ENCODE measurements at regions not wholly inside any gene's neighbourhood (a gene's known extent, or its start where the extent isn't known, plus 50 kb on each side); places are given as distances from the start of the nearest gene placed in this dataset.
"Not testable (repeated sequence)": the region's sequence is repeated elsewhere in the genome, so short reads cannot be mapped to it uniquely, and the experiment has no call there.

GRCh38 chr5:67575087-67575486, 378.5 kb upstream of the CD180 start:
- no peak for DNase-seq (ENCODE audit: low read depth in 2 of 2)

GRCh38 chr5:67561151-67561932, 364.7 kb upstream of the CD180 start:
- DNase-seq (ENCODE audit: low read depth in 2 of 2), result no peak

- no peak for DNase-seq (ENCODE audit: low read depth in 2 of 2)
Observed at GRCh38 chr5:67552773-67553172, 356.2 kb upstream of the CD180 start.

- DNase-seq (ENCODE audit: low read depth in 2 of 2), result no peak
Observed at GRCh38 chr5:67549947-67550346, 353.3 kb upstream of the CD180 start.

DNA sequence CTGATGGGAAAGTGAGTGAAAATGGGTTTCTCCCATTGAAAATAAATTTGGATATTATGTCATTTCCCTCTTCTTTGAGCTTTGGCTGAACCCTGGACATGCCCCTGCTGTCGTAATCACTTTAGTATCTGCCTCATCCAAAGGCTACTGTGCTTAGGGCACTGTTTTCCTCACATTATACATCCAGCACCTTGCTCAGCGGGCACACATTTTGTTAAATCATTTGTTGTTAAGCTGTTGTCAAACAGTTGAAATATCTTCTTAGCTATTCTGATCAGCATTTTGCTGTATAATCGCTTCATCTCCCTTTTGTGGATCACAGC, 352.7 kb upstream of the CD180 start:
- no peak for DNase-seq (ENCODE audit: low read depth in 2 of 2)

GRCh38 chr5:67548520-67549295, 352.1 kb upstream of the CD180 start:
- DNase-seq (ENCODE audit: low read depth in 2 of 2), result no peak

DNA sequence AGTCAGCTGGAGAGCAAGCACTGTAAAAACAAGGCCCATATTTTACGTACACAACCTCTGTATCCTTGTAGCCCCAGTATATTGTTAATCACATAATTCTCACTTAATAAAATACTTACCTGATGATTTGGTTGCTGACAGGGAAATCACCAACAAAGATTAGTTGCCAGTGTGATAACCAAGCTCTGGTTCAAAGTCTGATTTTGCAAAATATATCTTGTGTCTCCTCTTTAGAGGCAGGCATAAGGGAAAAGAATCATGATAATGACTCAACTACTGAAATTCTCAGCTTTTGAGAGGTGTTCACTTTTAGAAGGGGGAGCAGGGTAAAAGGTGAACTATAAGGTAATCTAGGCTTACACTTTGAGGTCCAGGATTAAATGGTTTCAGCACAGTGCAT, 351.1 kb upstream of the CD180 start:
- DNase-seq (ENCODE audit: low read depth in 2 of 2), result no peak

GRCh38 chr5:67544942-67545341, 348.3 kb upstream of the CD180 start:
- not testable (repeated sequence) for DNase-seq (ENCODE audit: low read depth in 2 of 2)

- DNase-seq (ENCODE audit: low read depth in 2 of 2), result no peak
Observed at GRCh38 chr5:67543720-67544270, 347.2 kb upstream of the CD180 start.

DNA sequence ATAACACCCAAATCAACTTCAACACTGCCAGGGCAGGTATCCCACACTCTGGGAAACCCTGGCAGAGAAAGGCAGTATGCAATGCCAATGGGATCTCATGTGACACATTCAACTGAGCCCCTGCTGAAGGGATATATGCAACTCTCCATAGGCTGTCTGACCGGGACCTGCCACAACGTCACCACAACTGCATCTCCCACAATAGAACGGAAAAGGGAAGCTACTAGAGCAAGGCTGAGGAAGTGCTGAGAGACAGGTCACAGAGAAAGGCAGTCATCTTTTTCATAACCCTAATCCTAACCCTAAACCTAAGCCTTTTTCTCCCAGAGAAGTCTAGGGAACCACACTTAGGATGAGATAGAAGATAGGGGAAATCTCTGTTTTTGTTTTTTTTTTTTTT, 345.9 kb upstream of the CD180 start:
- DNase-seq (ENCODE audit: low read depth in 2 of 2), result no peak

DNA sequence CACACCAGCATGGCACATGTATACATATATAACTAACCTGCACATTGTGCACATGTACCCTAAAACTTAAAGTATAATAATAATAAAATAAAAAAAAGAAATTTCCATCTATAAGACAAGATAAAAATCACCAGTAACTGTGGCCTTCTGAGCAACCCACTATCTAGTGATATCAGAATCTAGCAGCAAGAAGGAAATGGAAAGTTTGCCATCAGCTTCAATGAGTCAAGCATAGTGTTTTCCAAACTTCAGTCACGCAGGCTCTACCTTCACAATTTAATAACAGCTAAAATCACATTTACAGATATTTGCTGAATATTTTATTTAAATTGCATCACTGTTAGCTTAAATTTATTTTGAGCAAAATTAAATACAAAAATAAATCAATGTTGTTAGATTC, 345.3 kb upstream of the CD180 start:
- DNase-seq (ENCODE audit: low read depth in 2 of 2), result no peak

- DNase-seq (ENCODE audit: low read depth in 2 of 2), result no peak
Observed at GRCh38 chr5:67538855-67539506, 342.4 kb upstream of the CD180 start.

- DNase-seq (ENCODE audit: low read depth in 2 of 2), result no peak
Observed at GRCh38 chr5:67537439-67538148, 341.0 kb upstream of the CD180 start.

DNA sequence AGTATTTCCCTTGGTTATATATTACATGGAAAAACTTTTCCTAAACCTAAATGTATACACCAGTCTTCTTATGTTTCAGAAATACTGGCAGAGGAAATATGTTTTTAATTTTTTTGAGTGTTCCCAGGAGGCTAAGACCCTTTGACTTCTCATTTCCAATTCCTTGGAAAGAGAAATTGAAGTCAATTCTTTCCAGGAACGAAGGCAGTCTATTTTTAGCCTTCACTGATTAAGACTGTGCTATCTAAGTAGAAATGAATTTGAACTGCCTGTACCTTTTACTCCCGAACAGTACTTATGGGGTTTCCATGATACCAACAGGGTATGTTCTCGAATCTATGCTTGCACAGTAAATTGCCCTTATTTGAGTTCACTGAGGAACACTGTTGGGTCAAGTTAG, 340.3 kb upstream of the CD180 start:
- no peak for DNase-seq (ENCODE audit: low read depth in 2 of 2)

- DNase-seq (ENCODE audit: low read depth in 2 of 2), result no peak
Observed at GRCh38 chr5:67530609-67531255, 334.1 kb upstream of the CD180 start.

DNA sequence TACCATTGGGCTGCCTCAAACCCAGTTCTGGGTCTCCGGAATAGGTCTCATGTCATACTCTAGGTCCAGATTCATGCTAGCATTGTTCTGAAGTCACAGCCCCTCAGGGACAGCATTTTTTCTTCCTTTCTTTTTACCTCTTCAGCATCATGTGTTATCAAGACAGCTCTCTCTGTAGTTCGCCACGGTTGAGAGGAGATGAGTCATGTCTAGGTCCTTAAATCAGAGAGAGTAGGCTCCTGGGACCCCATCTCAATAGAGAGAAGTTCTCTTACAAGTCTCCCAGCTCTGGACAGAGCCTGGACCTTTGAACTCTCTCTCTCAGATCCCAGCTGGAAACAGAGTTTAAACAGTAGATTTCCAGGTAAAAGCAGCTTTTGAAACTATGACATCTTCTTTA, 332.4 kb upstream of the CD180 start:
- DNase-seq (ENCODE audit: low read depth in 2 of 2), result no peak

DNA sequence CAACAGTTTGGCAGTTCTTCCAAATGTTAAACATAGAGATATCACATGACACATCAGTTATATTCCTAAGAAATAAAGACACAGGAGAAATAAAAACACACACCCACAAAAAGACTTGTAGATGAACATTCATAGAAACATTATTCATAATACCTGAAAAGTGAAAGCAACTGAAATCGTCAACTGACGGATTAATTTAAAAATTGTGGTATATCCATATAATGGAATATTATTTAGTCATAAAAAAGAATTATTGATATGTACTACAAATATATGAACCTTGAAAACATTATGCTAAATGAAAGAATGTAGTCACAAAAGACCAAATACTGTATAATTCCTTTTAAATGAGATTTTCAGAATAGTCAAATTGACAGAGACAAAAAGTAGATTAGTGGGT, 330.2 kb upstream of the CD180 start:
- DNase-seq (ENCODE audit: low read depth in 2 of 2), result no peak

DNA sequence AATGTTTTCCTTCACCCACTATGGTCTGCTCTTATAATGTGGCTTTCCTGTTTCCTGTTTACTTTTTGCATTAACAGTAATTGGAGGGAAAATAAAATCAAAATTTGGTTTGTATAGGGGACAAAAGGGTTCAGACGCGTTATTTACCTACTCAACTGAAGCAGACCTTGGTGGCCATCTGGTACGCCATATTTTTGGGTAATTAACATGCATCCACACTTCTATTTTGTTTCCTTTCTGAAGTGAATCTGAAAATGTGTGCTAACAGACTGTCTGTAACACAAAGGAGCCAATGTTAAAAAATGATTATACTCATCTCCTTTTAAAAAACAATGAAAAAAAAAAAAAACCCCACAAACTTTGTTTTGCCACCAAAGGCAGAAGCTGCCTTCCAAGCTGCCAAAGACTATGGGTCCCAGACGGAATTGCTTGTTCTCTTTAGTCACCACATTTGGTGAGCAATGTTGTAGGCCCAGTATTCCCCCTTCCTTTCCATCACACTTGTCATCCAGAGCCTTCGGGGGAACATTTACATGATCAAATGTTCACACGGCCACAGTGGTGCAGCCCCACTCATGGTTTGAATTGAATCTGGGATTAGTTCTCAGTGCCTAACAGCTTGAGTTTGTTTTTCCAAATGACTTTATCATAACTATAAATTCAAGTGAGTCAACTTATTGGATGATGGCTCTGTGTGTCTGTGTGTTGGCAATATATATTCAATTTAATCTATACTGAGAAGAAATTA, 323.7 kb upstream of the CD180 start:
- no peak for DNase-seq (ENCODE audit: low read depth in 2 of 2)

DNA sequence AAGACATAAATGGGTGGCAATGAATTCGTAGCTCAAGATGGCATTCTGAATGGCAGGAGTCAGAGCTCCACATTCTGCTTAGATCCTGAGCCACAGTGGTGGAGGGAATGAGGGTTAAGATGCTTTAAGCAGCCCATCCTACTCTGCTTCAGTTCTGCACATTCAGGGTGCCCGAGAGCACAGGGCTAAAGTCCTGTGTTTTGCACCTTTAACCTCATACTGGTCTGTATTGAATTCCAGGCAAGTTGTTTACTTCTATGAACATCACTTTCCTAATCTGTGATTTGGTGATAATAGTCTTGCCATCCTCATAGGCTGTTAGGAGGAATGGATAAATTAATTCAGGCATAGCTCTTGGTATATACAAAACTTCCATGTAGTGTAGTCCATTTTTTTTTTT, 321.6 kb upstream of the CD180 start:
- DNase-seq (ENCODE audit: low read depth in 2 of 2), result no peak

GRCh38 chr5:67516948-67517565, 320.5 kb upstream of the CD180 start:
- DNase-seq (ENCODE audit: low read depth in 2 of 2), result no peak

Measured in activated CD4-positive, alpha-beta T cell treated with anti-CD3 and anti-CD28 coated beads for 24 hours (primary cell).